Neural cell (in vitro differentiated cells): ENCODE measurements at regions not wholly inside any gene's neighbourhood (a gene's known extent, or its start where the extent isn't known, plus 50 kb on each side); places are given as distances from the start of the nearest gene placed in this dataset.

Source experiments
- EP300 ChIP-seq: fragments of 450-650 bp; conservative IDR thresholded peaks from 2 replicates; pipeline ENCODE4 v1.6.1; 2014; ENCODE audit warnings: antibody characterized with exemption, mild to moderate bottlenecking, moderate library complexity; ENCODE audit not compliant: poor library complexity, severe bottlenecking
- EZH2 ChIP-seq: fragments of 200-600, 300-800 bp; shearing (Covaris generic), sonication (generic); IDR thresholded peaks from 2 replicates; pipeline ENCODE4 v1.6.1; 2014; ENCODE audit warnings: antibody characterized with exemption, low read length, borderline replicate concordance, mild to moderate bottlenecking; ENCODE audit not compliant: insufficient read depth, poor library complexity, severe bottlenecking
- MXI1 ChIP-seq: fragments of 450-650 bp; conservative IDR thresholded peaks from 2 replicates; pipeline ENCODE4 v1.6.1; 2014; ENCODE audit warnings: antibody characterized with exemption, mild to moderate bottlenecking; ENCODE audit not compliant: poor library complexity, severe bottlenecking
- POLR2AphosphoS5 ChIP-seq: IDR thresholded peaks from 2 replicates; pipeline ENCODE4 v1.6.1; 2012
- SMC3 ChIP-seq: fragments of 450-650 bp; conservative IDR thresholded peaks from 2 replicates; pipeline ENCODE4 v1.6.1; 2014; ENCODE audit warnings: antibody characterized with exemption, mild to moderate bottlenecking, moderate library complexity; ENCODE audit not compliant: poor library complexity
- TAF1 ChIP-seq: IDR thresholded peaks from 2 replicates; pipeline ENCODE4 v1.6.1; 2012; ENCODE audit warnings: low read depth
- TF ChIP-seq, protein P1 (sequence below): fragments of 450-650 bp; IDR thresholded peaks from 2 replicates; pipeline ENCODE4 v1.5.1; 2014; ENCODE audit warnings: antibody characterized with exemption, mild to moderate bottlenecking, moderate library complexity; ENCODE audit not compliant: poor library complexity, severe bottlenecking

DNA sequence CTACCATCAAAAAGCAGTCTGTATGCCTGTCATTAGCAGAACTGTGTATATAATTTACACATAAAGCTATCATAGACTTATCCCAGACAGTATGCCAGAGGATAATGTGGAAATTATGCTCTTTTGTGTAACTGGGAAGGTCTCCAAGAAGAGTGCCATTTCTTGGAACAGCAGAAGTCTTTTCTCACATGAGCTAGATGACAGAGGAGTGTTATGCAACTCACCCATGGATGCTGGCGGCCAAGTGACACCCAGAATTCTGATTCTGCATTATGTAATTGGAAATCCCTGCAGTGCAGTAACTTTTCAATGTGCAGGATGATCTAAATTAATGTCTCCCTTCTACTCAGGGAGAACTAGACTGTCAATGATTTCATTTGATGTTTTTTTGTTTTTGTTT is 160.0 kb downstream of the UBE2E3 start:
- TF ChIP-seq, protein P1, sequence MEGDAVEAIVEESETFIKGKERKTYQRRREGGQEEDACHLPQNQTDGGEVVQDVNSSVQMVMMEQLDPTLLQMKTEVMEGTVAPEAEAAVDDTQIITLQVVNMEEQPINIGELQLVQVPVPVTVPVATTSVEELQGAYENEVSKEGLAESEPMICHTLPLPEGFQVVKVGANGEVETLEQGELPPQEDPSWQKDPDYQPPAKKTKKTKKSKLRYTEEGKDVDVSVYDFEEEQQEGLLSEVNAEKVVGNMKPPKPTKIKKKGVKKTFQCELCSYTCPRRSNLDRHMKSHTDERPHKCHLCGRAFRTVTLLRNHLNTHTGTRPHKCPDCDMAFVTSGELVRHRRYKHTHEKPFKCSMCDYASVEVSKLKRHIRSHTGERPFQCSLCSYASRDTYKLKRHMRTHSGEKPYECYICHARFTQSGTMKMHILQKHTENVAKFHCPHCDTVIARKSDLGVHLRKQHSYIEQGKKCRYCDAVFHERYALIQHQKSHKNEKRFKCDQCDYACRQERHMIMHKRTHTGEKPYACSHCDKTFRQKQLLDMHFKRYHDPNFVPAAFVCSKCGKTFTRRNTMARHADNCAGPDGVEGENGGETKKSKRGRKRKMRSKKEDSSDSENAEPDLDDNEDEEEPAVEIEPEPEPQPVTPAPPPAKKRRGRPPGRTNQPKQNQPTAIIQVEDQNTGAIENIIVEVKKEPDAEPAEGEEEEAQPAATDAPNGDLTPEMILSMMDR: no peak
- no peak for TF ChIP-seq SMC3
- TF ChIP-seq EP300: no peak
- TF ChIP-seq EZH2: no peak
- no peak for TF ChIP-seq POLR2AphosphoS5
- no peak for TF ChIP-seq TAF1
- no peak for TF ChIP-seq MXI1
